HG02798 (cell line): ENCODE measurements at regions not wholly inside any gene's neighbourhood (a gene's known extent, or its start where the extent isn't known, plus 50 kb on each side); places are given as distances from the start of the nearest gene placed in this dataset.
A peak's percentile ranks its signal among the peaks of the same experiment; 100 is the strongest.

Experiments
- ATAC-seq: cut with Tn5 transposase; IDR thresholded peaks from one replicate; pipeline ENCODE4 v1.9.1; 2021; ENCODE audit warnings: mild to moderate bottlenecking; ENCODE audit not compliant: unreplicated experiment, poor library complexity

DNA sequence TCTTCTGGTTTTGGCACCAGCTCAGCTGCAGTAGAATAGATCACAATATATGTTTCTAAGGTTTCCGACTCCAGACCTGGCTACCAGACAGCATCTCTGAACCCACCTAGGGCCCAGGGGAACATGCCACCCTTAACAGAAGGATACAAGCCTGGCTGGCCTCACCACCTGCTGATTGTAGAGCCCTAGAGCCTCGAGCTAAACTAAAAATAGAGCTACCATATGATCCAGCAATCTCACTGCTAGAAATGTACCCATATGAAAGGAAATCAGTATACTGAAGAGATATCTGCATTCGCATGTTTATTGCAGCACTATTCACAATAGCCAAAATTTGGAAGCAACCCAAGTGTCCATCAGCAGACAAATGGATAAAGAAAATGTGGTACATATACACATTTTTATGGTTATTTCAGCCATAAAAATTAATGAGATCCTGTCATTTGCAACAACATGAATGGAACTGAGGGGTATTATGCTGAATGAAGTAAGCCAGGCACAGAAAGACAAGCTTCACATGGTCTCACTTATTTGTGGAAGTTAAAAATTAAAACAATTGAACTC is 242.4 kb upstream of the SLC39A10 start:
- ATAC-seq = no peak

DNA sequence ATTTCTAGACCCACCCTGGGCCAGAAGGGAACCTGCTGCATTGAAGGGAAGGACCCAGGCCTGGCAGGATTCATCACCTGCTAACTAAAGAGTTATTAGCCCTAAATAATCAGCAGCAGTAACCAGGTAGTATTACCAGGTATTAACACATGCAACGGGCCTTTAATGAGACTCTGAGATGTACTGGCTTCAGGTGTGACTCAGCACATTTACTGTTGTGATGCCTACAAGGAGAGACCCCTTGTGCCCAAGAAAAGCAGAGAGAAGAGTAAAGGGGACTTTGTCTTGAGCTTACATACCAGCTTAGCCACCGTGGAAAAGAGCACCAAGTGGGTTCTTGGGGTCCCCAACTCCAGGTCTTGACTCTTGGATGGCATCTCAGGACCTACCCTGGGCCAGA is 243.1 kb upstream of the SLC39A10 start:
- ATAC-seq = no peak

DNA sequence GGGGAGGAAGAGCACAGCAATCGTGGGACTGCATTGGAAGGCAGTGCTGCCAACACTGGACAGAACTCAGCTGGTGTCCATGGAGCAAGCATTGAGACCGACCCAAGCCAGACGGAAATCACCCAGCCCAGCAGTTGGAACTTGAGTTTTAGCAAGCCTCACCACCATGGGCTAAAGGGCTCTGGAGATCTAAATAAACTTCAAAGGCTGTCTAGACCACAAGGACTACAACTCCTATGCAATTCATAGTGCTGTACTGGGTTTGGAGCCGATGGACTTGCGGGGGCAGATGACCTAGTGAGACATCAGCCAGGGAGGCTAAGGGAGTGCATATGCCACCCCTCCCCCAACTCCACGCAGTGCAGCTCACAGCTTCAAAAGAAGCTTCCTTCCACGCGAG is 243.6 kb upstream of the SLC39A10 start:
- ATAC-seq = no peak

DNA sequence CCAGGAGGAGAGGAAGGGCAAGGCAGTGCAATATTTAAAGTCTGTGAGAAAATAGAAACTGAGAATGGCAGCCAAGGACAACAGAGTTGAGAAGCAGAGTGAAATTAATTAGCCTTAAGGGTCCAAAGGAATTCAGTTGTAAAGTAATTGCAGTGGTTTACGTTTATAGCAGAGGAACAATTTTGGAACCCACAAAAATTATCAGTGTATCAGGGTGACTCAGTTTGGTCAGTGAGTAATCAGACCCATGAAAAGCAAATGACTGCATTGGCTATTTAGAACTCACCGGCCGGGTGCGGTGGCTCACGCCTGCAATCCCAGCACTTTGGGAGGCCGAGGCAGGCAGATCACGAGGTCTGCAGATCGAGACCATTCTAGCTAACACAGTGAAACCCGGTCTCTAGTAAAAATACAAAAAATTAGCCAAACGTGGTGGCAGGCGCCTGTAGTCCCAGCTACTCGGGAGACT is 245.8 kb upstream of the SLC39A10 start:
- ATAC-seq = no peak

DNA sequence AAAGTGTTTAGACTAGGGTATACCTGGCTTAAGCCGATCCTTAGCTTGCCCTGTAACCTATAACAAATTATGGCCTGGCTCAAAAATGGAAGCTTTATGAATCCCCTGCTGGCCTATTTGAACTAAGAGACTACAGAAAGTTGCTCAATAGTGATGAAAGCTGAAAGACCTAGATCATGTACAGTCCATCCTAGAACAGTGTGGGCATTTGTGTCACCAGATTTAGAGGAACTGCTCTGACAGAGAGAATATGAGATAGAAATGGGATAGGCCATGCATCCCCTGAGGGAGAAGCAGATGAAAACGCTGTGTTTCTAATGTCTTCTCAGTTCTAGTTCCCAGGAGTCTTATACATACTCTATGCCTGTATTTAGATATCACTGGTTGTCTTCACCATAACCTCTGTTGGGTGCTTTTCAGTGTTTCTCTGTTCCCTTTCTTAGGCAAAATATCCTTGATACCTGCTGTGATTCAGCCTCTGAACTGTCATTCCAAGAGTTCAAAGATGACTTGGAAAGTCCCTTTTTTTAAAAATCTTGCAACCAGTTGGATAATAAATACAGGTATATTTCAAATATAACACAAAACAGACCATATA is 246.9 kb upstream of the SLC39A10 start:
- ATAC-seq = peak; percentile 61

DNA sequence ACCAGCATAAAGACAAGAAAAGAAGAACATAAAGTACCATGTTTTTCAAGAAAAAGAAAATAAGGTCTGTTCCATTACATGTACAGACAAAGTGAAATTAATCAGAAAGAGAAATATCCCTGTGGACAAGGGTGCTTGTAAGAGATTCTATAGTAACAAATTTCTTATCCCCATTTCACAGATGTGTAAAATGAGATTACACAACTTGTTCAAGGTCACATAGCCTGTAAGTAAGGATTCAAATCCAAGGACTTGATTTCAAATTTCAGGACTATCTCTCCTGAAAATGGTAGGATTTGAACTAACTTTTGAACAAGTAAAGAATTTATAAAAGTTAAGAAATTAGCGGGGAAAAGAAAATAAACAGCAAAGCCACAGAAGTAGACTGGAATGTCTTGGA is 248.2 kb upstream of the SLC39A10 start:
- ATAC-seq = no peak

DNA sequence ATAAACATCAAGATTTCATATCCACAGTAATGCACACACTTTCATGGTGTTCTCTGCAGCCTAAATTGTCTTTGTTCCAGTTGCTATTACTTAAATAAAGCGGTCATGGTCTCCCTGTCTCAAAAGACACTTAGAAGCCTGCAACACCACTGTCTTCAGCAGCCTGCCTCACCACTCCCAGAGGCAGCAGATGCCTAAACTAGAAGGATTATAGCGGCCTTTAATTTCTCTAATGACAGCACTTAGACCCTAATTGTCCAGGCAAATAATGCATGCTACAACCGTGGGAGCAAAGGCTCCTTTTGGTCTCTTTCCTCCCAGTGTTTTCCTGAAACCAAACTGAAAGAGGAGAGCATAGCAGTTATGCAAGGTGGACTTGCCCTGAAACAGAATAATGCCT is 248.8 kb upstream of the SLC39A10 start:
- no peak for ATAC-seq

DNA sequence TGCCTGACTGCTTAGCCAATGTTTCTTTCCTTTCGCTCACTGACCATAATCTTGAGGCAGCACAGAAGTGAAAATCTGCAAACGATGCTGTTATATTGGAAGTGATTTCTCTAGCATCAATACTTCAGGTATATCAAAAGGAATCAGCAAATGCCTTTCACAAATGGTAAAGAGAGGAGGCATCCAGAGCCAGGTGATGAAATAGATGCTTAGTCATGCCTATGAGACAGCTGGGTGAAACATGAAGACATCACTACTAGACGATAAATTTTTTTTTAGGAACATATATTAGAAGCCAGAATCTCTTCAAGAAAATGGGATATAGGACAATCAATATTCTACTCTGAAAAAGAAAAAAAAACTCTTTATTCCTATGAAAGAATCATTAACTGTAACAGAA is 249.2 kb upstream of the SLC39A10 start:
- ATAC-seq = no peak

DNA sequence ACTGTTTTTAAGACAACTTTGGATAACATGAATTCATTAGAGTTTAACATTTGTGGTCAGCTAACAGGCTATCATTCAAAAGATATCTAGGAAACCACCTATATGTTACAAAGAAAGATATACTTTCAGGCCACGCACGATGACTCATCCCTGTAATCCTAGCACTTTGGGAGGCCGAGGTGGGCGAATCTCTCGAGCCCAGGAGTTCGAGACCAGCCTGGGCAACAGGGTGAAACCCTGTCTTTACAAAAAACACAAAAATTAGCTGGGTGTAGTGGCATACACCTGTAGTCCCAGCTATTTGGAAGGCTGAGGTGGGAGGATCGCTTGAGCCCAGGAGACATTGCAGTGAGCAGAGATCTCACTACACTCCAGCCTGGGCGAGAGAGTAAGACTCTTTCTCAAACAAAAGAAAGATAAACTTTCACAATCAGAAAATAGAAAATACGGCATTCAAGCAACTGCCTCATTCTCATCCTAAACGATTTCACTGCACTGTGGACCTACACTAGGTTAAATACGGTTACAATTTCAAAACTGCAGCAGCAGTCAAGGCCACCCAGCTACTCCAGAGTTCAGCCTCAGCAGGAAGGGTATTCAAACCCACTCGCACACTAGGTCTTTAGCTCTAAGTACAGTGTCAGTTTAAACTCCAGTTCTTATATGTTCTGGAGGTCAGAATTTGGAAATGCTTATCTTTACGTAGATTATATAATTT is 250.0 kb upstream of the SLC39A10 start:
- ATAC-seq = no peak

DNA sequence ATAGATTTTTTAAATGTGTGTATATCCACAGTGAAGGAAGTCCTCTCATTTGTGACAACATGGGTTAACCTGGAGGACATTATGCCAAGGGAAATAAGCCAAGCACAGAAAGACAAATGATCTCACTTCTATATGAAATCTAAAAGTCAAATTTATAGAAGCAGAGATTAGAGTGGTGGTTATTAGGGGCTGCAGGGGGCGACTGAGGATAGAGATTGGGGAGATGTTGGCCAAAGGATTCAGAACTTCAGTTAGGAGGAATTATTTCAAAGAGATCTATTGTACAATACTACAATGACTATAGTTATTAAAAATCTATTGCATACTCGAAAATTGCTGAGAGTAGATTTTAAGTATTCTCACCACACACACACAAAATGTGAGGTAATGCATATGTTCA is 252.4 kb upstream of the SLC39A10 start:
- no peak for ATAC-seq

DNA sequence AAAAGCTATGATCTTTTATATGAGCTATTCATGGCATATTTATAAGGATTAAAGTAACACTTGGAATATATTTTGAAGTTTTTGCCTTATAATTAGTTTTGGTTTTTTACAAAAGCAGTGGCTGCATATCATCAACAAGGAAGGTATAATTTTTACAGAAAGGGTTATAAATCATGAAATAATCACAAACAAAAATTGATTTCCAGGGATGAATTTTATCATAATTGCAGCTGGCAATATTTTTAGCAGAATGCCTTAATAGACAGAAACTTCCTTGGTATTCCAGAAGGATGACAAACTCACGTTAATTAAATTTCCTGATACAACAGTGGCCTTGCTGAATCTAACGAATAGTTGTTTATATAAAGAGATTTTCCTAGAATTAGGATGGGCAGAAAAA is 260.5 kb upstream of the SLC39A10 start:
- ATAC-seq = no peak

DNA sequence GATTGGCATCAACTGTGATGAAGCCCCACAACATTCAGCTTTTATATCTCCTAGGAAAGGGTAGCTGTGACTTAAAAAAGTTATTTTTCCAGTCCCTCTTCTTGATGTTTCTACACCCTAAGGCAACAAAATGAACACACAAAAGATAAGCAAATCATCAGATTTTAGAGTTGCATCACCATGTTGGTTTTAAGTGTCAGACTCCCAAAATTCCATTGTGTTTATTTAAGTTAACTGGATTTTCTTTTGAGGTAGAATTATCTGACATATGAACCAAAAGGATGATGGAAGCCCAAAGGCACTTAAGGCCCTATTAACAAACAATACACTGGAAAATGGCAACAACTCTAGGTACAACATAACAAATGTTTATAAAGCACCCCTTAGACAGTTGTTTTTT is 261.7 kb upstream of the SLC39A10 start:
- ATAC-seq = no peak

DNA sequence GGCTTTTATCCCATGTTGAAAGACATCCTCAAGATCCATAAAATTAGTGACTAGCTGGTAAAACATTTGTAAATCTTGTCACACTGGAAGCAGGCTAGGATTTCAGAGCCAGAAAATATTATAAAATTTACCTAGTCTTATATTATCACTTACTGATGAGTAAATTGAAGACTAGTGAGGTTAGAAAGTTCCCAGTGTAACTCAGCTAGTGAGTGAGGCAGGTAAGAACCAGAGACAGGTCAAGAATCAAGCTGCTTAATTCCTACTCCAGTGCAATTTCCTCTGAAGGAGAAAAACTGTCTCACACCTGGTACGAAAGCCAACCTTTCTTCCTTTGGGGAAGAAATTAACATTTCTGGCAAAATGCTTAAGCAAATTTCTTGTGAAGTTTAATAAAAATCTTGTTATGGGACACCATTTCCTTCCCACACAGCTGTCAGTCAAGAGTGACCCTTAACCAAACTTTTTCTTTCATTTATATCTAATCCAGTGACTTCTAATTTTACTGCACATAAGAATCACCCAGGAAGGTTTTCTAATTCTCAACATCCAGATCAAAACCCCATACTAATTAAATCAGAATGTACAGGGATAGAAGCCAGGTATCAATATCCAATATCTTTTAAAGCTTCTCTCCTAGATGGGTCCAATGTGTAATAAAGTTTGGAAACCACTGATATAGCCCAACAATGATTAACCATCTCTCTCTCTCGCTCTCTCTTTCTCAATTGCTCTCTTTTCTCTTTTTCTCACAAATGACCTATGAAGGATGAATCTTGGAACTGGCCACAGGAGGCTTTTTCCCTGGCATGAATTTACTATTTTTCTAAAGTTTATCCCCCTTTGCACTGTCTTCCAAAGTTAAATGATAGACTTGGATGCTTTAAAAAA is 264.3 kb upstream of the SLC39A10 start:
- ATAC-seq = peak; percentile 46

DNA sequence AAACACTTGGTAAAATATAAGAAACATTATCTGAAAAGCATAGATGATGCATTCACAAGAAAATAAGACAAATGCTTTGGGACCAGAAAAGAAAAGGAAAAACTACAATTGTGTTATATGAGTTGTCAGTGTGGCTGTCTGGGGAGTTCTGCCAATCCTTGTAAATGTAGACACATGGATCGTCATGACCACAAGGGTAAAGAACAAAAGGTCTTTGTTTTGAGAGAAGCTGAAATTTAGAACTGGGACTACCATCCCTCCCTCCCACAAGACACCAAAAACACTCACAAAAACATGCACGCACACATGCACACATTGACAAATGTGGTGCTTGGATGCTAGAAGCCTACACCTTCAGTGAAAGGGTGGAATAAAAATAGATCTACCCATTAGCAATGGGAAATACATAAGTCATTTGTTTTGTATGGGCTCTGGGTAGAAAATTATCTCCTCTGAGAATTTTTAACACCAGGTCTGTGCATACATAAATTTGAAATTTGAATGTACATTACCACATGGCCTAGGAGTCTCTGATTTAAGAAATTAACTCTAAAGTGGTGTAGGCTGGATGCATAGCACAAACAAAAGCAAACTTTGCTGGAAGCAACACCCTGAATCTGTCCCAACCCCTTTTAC is 266.2 kb upstream of the SLC39A10 start:
- ATAC-seq = no peak

DNA sequence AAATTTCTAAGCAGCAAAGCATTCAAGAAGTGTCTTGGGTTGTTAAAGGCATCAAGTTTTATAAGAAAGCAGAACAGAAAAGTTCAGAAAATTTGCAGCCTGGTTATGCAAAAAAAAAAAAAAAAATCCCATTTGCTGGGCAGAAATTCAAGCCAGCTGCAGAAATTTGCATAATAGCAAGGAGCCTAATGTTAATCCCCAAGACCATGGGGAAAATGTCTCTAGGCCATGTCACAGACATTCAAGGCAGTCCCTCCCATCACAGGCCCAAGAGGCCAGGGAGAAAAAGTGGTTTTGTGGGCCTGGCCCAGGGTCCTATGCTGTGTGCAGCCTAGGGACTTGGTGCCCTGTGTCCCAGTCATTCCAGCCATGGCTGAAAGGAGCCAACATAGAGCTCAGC is 269.0 kb upstream of the SLC39A10 start:
- no peak for ATAC-seq

DNA sequence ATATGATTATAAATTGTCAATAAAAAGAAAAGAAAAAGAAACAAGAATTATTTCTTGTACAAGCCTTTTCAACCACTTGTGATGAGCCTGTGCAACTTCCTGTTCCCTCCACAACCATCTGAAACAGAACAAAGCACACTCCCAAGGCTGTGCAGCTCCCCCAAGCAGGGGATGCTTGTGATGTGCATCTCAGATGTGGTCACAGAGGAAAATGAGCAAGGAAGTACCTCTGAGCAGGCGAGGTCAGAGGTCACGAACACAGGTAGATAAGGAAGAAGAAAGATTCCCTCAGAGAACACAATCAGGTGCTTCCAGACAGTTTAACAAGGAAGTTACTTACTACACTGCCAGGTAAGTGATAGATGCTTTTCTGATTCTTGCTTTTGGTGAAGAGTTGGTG is 274.8 kb upstream of the SLC39A10 start:
- no peak for ATAC-seq

DNA sequence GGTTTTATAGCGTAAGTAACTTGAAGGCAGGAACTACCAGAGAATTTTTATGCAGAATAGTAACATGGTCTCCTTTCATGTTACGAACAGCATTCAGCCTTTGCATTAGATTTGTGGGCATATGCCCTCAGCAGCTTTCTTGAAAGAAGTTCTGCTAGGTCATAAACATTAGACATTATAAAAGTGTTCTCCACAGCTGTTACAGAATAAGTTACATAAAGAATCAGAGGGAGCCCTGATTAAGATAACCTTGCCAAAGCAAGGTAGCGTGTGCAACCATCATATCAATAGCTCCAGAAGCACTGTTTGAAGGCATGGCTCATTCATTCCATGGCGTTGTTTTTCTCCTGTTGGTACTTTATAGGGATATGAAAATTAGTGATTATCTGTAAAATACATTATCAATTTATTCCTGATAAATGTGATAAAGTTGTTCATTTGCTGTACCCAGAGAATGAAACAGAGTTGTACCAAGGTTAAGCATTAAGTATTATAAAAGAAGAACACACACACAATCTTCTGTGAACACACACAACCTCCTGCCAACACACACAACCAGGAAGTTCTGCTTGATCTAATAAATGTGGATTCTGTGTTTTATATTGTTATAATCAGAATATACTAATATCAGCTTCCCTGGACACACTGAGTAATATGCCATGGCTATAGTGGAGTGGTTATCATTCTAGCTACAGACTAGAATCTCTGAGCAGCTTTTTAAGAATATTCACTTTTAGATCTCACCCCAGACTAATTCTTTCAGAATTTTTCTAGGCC is 286.7 kb upstream of the SLC39A10 start:
- no peak for ATAC-seq

DNA sequence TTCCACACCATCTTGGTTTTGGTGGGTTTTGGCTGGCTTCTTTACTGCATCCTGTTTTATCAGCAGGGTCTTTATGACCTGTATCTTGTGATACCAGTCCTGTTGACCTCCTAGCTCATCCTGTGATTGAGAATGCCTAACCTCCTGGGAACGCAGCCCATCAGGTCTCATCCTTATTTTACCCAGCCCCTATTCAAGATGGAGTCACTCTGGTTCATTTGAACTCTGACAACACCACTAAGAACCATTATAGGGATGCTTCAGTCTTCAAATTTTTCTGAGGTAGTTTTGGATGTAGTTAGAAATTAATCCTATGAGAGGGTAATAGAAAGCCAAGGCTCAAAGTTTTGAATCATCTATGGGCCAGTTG is 287.8 kb upstream of the SLC39A10 start:
- ATAC-seq = no peak

DNA sequence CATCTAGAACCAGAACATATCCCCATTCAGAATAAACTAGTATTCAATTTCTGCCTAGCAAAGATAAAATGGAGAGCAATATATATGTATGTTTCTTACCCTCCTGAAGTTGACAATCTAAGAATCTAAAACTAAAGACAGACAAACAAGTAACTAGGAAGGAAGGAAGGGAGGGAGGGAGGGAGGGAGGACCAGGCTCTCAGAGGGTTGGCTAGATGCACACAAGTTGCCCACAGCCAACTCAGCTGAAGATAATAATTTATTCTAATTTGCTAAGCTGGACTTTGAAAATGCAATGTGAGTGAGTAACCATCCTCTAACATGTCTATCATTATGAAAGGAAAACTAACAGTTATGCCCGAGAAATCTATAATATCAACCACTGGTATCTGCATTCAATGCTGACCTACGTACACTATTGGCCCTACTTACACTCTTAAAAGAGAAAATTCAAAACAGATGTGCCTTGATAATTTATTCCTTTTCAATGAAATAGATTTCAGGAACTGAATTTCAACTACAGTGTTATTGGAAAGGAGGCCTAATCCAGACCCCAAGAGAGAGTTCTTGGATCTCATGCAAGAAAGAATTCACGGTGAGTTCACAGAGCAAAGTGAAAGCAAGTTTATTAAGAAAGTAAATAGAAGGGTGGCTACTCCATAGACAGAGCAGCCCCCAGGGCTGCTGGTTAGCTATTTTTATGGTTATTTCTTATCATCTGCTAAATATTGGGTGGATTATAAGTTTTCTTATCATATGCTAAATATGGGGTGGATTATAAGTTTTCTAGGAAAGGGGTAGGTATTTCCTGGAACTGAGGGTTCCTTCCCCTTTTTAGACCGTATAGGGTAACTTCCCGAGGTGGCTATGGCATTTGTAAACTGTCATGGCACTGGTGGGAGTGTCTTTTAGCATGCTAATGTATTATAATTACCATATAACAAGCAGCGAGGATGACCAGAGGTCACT is 288.5 kb upstream of the SLC39A10 start:
- peak; percentile 64 for ATAC-seq
